Endothelial cell of umbilical vein (primary cell): ENCODE measurements at regions not wholly inside any gene's neighbourhood (a gene's known extent, or its start where the extent isn't known, plus 50 kb on each side); places are given as distances from the start of the nearest gene placed in this dataset.
"Not testable (repeated sequence)": the region's sequence is repeated elsewhere in the genome, so short reads cannot be mapped to it uniquely, and the experiment has no call there.

Experiments used
- CTCF ChIP-seq, 2 donors: IDR thresholded peaks; 1 replicate in 1 of 2; 2 replicates in 1 of 2; pipeline ENCODE4 v1.5.1; 2011; ENCODE audit warnings: low read length in 2 of 2, mild to moderate bottlenecking in 2 of 2, moderate library complexity in 2 of 2, control low read depth in 1 of 2, inconsistent platforms in 1 of 2, low read depth in 1 of 2; ENCODE audit not compliant: insufficient read depth in 1 of 2; ENCODE audit errors: extremely low read depth in 1 of 2
- EZH2 ChIP-seq: IDR thresholded peaks from 2 replicates; pipeline ENCODE4 v1.6.1; 2012; ENCODE audit warnings: borderline replicate concordance, low read depth, mild to moderate bottlenecking, moderate library complexity, low read length, inconsistent platforms; ENCODE audit not compliant: severe bottlenecking
- FOS ChIP-seq: IDR thresholded peaks from 2 replicates; pipeline ENCODE4 v1.6.1; 2011; ENCODE audit warnings: mild to moderate bottlenecking, low read length, moderate library complexity, borderline replicate concordance; ENCODE audit not compliant: insufficient read depth
- JUN ChIP-seq: IDR thresholded peaks from 2 replicates; pipeline ENCODE4 v1.6.1; 2011; ENCODE audit warnings: borderline replicate concordance, low read depth; ENCODE audit not compliant: insufficient read length, insufficient read depth
- MYC ChIP-seq: IDR thresholded peaks from one replicate; pipeline ENCODE4 v1.6.1; 2011; ENCODE audit warnings: mild to moderate bottlenecking, low read depth, low read length
- POLR2A ChIP-seq: IDR thresholded peaks from 2 replicates; pipeline ENCODE4 v1.6.1; 2012; ENCODE audit warnings: low read depth, mild to moderate bottlenecking, control low read depth, low read length
- POLR2AphosphoS5 ChIP-seq: IDR thresholded peaks from 2 replicates; pipeline ENCODE4 v1.6.1; 2012; ENCODE audit warnings: low read depth, mild to moderate bottlenecking, control low read depth, low read length, moderate library complexity; ENCODE audit not compliant: insufficient read depth

DNA sequence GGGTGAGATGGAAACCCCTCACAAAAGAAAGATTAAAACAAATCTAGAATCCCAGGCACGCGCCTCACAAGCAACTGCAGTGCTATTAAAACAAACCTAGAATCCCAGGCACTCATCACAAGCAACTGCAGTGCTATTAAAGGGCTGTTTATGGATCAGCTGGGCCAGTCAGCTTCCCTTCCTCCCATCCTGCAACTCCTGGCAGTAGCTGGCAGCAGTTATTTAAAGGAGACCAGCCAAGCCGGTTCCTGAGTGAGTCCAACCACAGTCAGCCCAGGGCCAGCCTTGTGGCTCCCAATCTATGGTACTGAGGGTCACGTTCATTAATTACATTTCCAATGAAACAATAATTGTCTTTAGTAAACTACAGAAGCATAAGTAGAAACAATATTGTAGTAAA, 1673.5 kb downstream of the SPATA31A7 start:
- TF ChIP-seq CTCF (IDR thresholded peaks at IDR 0.05; ENCODE audit: extremely low read depth in 1 of 2, insufficient read depth in 1 of 2, low read depth in 1 of 2, low read length in 2 of 2); JUN; POLR2A; POLR2AphosphoS5; EZH2; MYC; FOS: not testable (repeated sequence)
